GM12864 (cell line): ENCODE measurements at regions not wholly inside any gene's neighbourhood (a gene's known extent, or its start where the extent isn't known, plus 50 kb on each side); places are given as distances from the start of the nearest gene placed in this dataset.

Experiments
- DNase-seq: peaks from one replicate; pipeline ENCODE4 v3.0.0-alpha.2; 2011; ENCODE audit warnings: low read depth
- H3K4me3 ChIP-seq: 2 replicates; pipeline ENCODE4 v1.5.1; 2011; ENCODE audit warnings: mild to moderate bottlenecking, low read depth, low read length, control low read depth
- TF ChIP-seq, protein P1 (sequence below): IDR thresholded peaks from 2 replicates; pipeline ENCODE4 v1.5.1; 2011; ENCODE audit warnings: low read depth, mild to moderate bottlenecking, moderate library complexity, low read length, control low read depth, inconsistent platforms; ENCODE audit errors: missing control alignments

DNA sequence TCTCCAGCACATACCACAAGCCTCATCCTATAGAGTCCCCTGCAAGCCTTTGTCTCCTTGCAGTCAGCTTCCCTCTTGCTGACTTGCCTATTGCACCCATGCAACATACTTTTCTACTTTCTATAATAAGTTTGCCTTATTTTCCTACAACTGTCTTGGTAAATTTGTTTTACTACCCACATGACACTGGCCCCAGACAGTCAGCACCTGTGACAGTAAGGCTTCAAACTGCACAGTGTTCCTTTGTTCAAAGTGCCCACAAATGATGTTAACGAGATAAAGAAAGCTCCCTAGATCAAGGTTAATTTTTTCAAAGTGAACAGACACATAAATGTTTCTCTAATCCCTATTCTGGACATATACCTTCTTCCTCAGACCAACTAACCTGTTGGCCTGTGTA is 529.1 kb upstream of the PCDH10 start:
- DNase-seq = no peak
- TF ChIP-seq, protein P1, sequence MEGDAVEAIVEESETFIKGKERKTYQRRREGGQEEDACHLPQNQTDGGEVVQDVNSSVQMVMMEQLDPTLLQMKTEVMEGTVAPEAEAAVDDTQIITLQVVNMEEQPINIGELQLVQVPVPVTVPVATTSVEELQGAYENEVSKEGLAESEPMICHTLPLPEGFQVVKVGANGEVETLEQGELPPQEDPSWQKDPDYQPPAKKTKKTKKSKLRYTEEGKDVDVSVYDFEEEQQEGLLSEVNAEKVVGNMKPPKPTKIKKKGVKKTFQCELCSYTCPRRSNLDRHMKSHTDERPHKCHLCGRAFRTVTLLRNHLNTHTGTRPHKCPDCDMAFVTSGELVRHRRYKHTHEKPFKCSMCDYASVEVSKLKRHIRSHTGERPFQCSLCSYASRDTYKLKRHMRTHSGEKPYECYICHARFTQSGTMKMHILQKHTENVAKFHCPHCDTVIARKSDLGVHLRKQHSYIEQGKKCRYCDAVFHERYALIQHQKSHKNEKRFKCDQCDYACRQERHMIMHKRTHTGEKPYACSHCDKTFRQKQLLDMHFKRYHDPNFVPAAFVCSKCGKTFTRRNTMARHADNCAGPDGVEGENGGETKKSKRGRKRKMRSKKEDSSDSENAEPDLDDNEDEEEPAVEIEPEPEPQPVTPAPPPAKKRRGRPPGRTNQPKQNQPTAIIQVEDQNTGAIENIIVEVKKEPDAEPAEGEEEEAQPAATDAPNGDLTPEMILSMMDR = no peak
- no peak overlapping the region for H3K4me3 ChIP-seq

DNA sequence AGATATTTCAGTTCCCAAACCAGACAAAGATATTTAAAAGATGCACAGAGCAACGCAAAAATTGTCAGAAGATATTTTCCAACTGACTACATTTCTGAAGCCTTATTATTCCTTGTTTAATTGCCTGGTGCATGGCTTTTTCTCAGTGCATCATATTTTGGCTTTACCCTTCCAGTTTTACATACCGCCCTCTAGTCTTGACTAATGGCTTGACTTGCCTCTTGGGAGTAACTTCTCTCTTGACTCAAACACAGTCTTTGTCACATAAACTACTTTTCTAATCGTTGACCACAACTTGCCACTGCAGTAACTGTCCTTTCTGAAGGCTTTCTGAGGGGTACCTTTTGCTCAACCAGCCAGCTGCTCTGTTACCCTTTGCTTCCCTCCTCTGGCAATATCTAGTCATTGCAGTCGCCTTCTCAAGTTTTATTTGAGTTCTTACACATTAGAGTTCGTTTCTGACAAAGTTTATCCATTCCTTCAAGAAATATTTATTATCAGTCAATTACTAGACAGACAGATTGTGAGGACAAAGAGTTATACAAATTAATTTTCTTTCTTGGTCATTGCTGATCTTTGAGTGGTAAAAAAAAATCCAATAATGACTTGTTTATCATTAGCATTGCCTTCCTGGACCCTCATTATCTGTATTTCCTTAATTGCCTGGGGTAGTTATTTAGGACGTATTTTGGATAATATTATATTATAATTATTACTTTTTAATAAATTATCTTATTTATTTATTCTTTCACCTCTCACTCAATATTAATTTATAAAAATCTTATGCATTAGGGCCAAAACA is 506.9 kb upstream of the PCDH10 start:
- TF ChIP-seq, protein P1 = peak; percentile 45
- no peak overlapping the region for H3K4me3 ChIP-seq
- no peak for DNase-seq

DNA sequence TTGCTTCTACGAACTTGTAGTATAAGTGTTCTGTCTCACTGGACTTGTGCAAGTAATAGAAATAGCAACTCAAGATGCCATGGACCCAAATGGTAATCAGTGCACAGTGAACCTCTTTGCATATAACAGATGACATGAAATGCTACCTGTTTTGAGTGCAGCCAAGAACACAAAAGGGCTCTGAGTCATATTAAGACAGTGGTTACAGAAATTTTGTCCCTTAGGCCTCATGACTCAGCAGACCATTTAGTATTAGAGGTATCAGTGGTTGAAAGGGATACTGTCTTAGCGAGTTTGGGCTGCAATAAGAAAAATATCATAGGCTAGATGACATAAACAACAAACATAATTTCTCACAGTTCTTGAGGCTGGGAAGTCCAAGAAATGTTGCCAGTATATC is 502.9 kb upstream of the PCDH10 start:
- no peak for DNase-seq

DNA sequence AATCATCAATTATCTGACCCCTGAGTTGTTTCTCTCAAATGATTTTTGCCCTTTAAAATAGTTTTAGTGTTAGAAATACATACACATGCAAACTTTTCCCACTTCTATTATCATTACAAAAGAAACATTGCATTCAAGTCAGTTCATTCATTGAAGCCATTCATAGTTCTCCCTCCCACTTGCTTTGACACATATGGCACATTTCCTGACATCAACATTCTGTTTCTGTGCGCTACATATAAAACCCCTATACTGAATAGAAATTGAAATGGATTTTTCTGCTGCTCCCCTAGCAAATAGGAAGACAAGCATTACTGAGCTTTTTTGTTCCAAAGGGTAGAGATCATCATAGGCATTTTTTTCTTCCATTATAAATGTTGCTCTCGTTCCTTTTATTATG is 497.9 kb upstream of the PCDH10 start:
- no peak for DNase-seq
- no peak overlapping the region for H3K4me3 ChIP-seq
- TF ChIP-seq, protein P1 = no peak

More for the DNA sequence above, 502.9 kb upstream of the PCDH10 start:
- TF ChIP-seq, protein P1 = no peak
- no peak overlapping the region for H3K4me3 ChIP-seq

DNA sequence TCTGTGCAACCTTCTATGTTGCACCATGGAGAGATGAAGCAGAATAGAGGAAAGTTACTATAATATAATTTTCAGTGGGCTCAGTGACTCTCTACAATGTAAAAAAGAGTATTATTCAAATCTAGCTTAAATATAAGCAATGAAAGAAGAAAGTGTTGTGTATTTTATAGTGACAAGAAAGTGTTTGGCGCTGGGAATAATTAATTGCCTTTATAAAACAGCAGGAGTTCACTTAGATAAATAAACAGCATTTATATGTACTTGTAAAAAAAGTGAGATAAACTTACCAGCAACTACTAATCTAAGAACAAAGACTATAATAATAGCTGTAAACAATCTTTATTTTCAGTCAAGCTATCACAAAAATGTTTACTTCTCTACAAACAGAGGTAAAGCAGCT is 488.9 kb upstream of the PCDH10 start:
- no peak for DNase-seq
- TF ChIP-seq, protein P1 = no peak
- H3K4me3 ChIP-seq = no peak overlapping the region

DNA sequence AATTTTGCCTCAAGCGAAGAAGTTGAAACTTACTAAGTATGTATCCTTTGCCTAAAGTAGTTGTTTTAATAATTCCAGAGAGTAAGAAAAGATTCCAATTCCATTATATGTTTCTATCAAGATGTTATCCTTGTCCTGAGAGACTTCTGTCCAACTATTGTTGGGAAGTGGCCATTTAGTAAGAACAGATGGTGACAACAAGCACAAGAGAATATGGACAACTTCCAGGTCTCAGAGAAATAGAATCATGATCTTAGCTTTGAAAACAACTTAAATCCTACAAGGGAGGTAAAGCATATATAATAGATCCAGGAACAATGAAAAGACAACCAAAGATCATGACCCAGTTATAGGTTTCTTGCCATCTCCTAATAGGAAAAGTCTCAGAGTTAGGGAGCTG is 486.6 kb upstream of the PCDH10 start:
- TF ChIP-seq, protein P1 = no peak
- H3K4me3 ChIP-seq = no peak overlapping the region
- DNase-seq = no peak

DNA sequence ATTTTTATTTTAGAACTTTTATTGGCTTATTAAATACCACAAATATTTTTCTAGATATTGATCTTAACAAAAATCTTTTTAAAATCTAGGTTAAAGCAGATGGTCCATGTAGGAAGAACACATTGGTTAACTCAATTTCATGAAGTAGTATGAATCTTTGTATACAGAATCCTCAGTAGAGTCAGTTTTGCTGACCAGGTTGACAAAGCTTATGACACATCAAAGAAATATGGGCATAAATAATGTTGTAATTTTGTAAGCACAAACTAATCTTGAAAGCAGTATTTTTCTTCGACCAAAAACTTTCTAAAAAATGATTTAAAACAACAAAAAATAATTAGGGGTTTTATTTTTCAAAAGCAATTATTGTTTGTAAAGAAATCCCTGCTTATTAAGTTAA is 479.3 kb upstream of the PCDH10 start:
- H3K4me3 ChIP-seq = no peak overlapping the region
- TF ChIP-seq, protein P1 = no peak
- DNase-seq = no peak
